GM12878 (cell line): ENCODE measurements at regions not wholly inside any gene's neighbourhood (a gene's known extent, or its start where the extent isn't known, plus 50 kb on each side); places are given as distances from the start of the nearest gene placed in this dataset.

ENCODE experiments used
- ATAC-seq: fragments of 200-7000 bp; cut with Tn5 transposase; 3 replicates; pipeline ENCODE4 v1.9.1; 2020; ENCODE audit warnings: mild to moderate bottlenecking, moderate library complexity
- BruUV-seq: library from RNA; stranded (reverse); fragments of 400-500 nt; replicated peaks from 2 replicates; lab custom pipeline; 2021; lab: Mats Ljungman, UMichigan
- CTCF ChIA-PET: fragments of 300-600 bp; sonication (Branson Sonifier 250); formaldehyde crosslinking; extraction: SDS; loops from one replicate; lab custom pipeline; 2021; ENCODE audit warnings: inconsistent platforms; lab: Yijun Ruan, JAX
- POLR2A ChIA-PET: fragments of 350-600 bp; formaldehyde crosslinking; extraction: SDS; loops from one replicate; lab custom pipeline; 2021; ENCODE audit warnings: inconsistent platforms; lab: Charles Lee
- RAD21 ChIA-PET: fragments of 300-600 bp; sonication (Branson Sonifier 250); formaldehyde crosslinking; loops from one replicate; lab custom pipeline; 2023; ENCODE audit warnings: antibody characterized with exemption; ENCODE audit not compliant: unreplicated experiment; lab: Charles Lee
- SMC1A ChIA-PET: fragments of 300-600 bp; sonication (Branson Sonifier 250); formaldehyde crosslinking; loops from one replicate; lab custom pipeline; 2023; ENCODE audit not compliant: unreplicated experiment, uncharacterized antibody; lab: Charles Lee
- DNase-seq: peaks from one replicate; pipeline ENCODE4 v3.0.0-alpha.2; 2011; ENCODE audit warnings: low read depth, low spot score
- FAIRE-seq: peaks from 3 replicates; lab custom pipeline; 2011; peaks lifted over from hg19 to GRCh38; lab: Jason Lieb, UNC
- H2AFZ ChIP-seq: 2 replicates; pipeline ENCODE4 v1.6.0; 2011; ENCODE audit warnings: low read depth, low read length, control low read depth; ENCODE audit not compliant: control insufficient read depth
- H3K27ac ChIP-seq: 2 replicates; pipeline ENCODE4 v1.5.1; 2011; ENCODE audit warnings: control low read depth; ENCODE audit not compliant: control insufficient read depth, insufficient read depth
- H3K27me3 ChIP-seq, 2 experiments: replicated peaks in 1 of 2; 2 replicates each; pipeline versions ENCODE4 v1.6.0 to v1.6.1; 2011; ENCODE audit warnings: low read length in 1 of 2; ENCODE audit not compliant: control insufficient read depth in 2 of 2, insufficient read depth in 2 of 2
- H3K36me3 ChIP-seq, 2 experiments: 2 replicates each; pipeline ENCODE4 v1.5.1; 2011; ENCODE audit warnings: low read length in 1 of 2; ENCODE audit not compliant: control insufficient read depth in 2 of 2, insufficient read depth in 2 of 2
- H3K4me1 ChIP-seq: 2 replicates; pipeline ENCODE4 v1.6.1; 2011; ENCODE audit warnings: mild to moderate bottlenecking, low read length, moderate library complexity, mixed read lengths; ENCODE audit not compliant: control insufficient read depth, insufficient read depth
- H3K4me2 ChIP-seq: 2 replicates; pipeline ENCODE4 v1.6.0; 2011; ENCODE audit warnings: control low read depth; ENCODE audit not compliant: control insufficient read depth, insufficient read depth
- H3K4me3 ChIP-seq: fragments of 200-600 bp; sonication (generic); 2 replicates; pipeline ENCODE4 v1.5.1; 2016
- H3K79me2 ChIP-seq: 2 replicates; pipeline ENCODE4 v1.6.0; 2011; ENCODE audit warnings: low read length; ENCODE audit not compliant: control insufficient read depth, insufficient read depth
- H3K9ac ChIP-seq: 2 replicates; pipeline ENCODE4 v1.8.0; 2011; ENCODE audit warnings: low read length, control low read depth, mixed read lengths; ENCODE audit not compliant: control insufficient read depth, insufficient read depth
- H3K9me3 ChIP-seq: replicated peaks from 3 replicates; pipeline ENCODE4 v1.5.1; 2011; ENCODE audit warnings: mild to moderate bottlenecking, low read length; ENCODE audit not compliant: control insufficient read depth, insufficient read depth
- H4K20me1 ChIP-seq: 2 replicates; pipeline ENCODE4 v1.6.0; 2011; ENCODE audit not compliant: control insufficient read depth, insufficient read depth
- FOXK2 ChIP-seq: fragments of 450-650 bp; IDR thresholded peaks from 2 replicates; pipeline ENCODE4 v1.6.1; 2017; ENCODE audit warnings: mild to moderate bottlenecking, moderate library complexity
- JUNB ChIP-seq: IDR thresholded peaks from 2 replicates; pipeline ENCODE4 v1.6.1; 2016; ENCODE audit warnings: antibody characterized with exemption, mild to moderate bottlenecking
- TBL1XR1 ChIP-seq: IDR thresholded peaks from 2 replicates; pipeline ENCODE4 v1.6.1; 2012; ENCODE audit warnings: low read depth, low read length, improper control_type of control experiment
- ZNF384 ChIP-seq: IDR thresholded peaks from 2 replicates; pipeline ENCODE4 v1.6.1; 2012; ENCODE audit warnings: low read depth, mild to moderate bottlenecking, low read length, improper control_type of control experiment, borderline replicate concordance
- WGBS: methylation state at CpG from one replicate; pipeline ENCODE4 v1.1.6; 2016; ENCODE audit warnings: low lambda C conversion rate; ENCODE audit not compliant: insufficient replicate concordance, insufficient coverage; ENCODE audit errors: missing lambda C conversion rate; 5-methylcytosine and 5-hydroxymethylcytosine counted together
- in situ Hi-C: fragments of 300-500 bp; cut with MboI; formaldehyde crosslinking; loops from 9 replicates; pipeline ENCODE4 v1.14.3; 2018; ENCODE audit warnings: mixed read lengths
- intact Hi-C: fragments of 100-400 bp; cut with micrococcal nuclease; formaldehyde crosslinking; loops from one replicate; pipeline ENCODE4 v1.14.2; 2022; ENCODE audit not compliant: unreplicated experiment
- TF ChIP-seq, protein P1 (sequence below): fragments of 450-650 bp; IDR thresholded peaks from 2 replicates; pipeline ENCODE4 v1.6.1; 2017; ENCODE audit warnings: mild to moderate bottlenecking, moderate library complexity
- TF ChIP-seq, protein P2 (sequence below): fragments of 150-350 bp; IDR thresholded peaks from 2 replicates; pipeline ENCODE4 v1.6.1; 2014; ENCODE audit warnings: mild to moderate bottlenecking, low read depth, low read length

- Histone ChIP-seq H3K4me3 (no peak overlapping the region), H2AFZ (no peak overlapping the region), H3K9ac (no peak overlapping the region), H3K9me3 (no peaks in the 10 kb centered on the region), H3K36me3 (no peaks in the 10 kb centered on the region), H3K27me3 (no peaks in the 10 kb centered on the region), H3K4me2 (no peak overlapping the region), H3K79me2 (no peaks in the 10 kb centered on the region), H4K20me1 (no peaks in the 10 kb centered on the region), H3K27ac (no peak overlapping the region), H3K4me1 (no peaks in the 10 kb centered on the region)
- in situ Hi-C loops (no loop called here), intact Hi-C loops (no loop called here)
- CTCF ChIA-PET: interaction anchor here (0.6 kb wide), 1 partner anchor 1527 kb away, joined by 3 read pairs; no protein-coding TSS in a partner anchor
- WGBS: 0% methylated on average over 2 of the region's 2 CpGs
- RAD21 ChIA-PET: no interaction called here
- no TSS peak for BruUV-seq
- DNase-seq (no peak), ATAC-seq (no peak), FAIRE-seq (no peak)
- 0 out of 2 replicates have a peak, but pooled peaks have one; percentile 23 for TF ChIP-seq JUNB
- no peak for TF ChIP-seq FOXK2
- TF ChIP-seq, protein P1, sequence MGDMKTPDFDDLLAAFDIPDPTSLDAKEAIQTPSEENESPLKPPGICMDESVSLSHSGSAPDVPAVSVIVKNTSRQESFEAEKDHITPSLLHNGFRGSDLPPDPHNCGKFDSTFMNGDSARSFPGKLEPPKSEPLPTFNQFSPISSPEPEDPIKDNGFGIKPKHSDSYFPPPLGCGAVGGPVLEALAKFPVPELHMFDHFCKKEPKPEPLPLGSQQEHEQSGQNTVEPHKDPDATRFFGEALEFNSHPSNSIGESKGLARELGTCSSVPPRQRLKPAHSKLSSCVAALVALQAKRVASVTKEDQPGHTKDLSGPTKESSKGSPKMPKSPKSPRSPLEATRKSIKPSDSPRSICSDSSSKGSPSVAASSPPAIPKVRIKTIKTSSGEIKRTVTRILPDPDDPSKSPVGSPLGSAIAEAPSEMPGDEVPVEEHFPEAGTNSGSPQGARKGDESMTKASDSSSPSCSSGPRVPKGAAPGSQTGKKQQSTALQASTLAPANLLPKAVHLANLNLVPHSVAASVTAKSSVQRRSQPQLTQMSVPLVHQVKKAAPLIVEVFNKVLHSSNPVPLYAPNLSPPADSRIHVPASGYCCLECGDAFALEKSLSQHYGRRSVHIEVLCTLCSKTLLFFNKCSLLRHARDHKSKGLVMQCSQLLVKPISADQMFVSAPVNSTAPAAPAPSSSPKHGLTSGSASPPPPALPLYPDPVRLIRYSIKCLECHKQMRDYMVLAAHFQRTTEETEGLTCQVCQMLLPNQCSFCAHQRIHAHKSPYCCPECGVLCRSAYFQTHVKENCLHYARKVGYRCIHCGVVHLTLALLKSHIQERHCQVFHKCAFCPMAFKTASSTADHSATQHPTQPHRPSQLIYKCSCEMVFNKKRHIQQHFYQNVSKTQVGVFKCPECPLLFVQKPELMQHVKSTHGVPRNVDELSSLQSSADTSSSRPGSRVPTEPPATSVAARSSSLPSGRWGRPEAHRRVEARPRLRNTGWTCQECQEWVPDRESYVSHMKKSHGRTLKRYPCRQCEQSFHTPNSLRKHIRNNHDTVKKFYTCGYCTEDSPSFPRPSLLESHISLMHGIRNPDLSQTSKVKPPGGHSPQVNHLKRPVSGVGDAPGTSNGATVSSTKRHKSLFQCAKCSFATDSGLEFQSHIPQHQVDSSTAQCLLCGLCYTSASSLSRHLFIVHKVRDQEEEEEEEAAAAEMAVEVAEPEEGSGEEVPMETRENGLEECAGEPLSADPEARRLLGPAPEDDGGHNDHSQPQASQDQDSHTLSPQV: no peak
- TF ChIP-seq, protein P2, sequence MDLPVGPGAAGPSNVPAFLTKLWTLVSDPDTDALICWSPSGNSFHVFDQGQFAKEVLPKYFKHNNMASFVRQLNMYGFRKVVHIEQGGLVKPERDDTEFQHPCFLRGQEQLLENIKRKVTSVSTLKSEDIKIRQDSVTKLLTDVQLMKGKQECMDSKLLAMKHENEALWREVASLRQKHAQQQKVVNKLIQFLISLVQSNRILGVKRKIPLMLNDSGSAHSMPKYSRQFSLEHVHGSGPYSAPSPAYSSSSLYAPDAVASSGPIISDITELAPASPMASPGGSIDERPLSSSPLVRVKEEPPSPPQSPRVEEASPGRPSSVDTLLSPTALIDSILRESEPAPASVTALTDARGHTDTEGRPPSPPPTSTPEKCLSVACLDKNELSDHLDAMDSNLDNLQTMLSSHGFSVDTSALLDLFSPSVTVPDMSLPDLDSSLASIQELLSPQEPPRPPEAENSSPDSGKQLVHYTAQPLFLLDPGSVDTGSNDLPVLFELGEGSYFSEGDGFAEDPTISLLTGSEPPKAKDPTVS: no peak
- no peak for TF ChIP-seq TBL1XR1
- TF ChIP-seq ZNF384: no peak
- POLR2A ChIA-PET: no interaction called here
- SMC1A ChIA-PET: interaction anchor here (0.8 kb wide), 1 partner anchor 49 kb away, joined by 3 read pairs; no protein-coding TSS in a partner anchor
Measured at GRCh38 chr1:79660129-79660528, 653.6 kb upstream of the ADGRL4 start.
